BLaER1 treated with 17β-estradiol and CSF1 and Interleukin-3, amounts not matched to agents 10 nM and 100 nM (cell line): ENCODE measurements at regions not wholly inside any gene's neighbourhood (a gene's known extent, or its start where the extent isn't known, plus 50 kb on each side); places are given as distances from the start of the nearest gene placed in this dataset.

Experiments used
- H3K27ac ChIP-seq, 11 experiments: shearing (Covaris generic); formaldehyde crosslinking; 2 replicates each; pipeline ENCODE4 v1.8.1; 2022
- H3K27me3 ChIP-seq, 11 experiments: shearing (Covaris generic); formaldehyde crosslinking; 2 replicates each; pipeline ENCODE4 v1.8.1; 2022
- H3K36me3 ChIP-seq, 11 experiments: shearing (Covaris generic); formaldehyde crosslinking; 2 replicates each; pipeline ENCODE4 v1.8.1; 2022
- H3K4me1 ChIP-seq, 10 experiments: shearing (Covaris generic); formaldehyde crosslinking; 2 replicates each; pipeline ENCODE4 v1.8.1; 2022
- H3K4me2 ChIP-seq, 11 experiments: shearing (Covaris generic); formaldehyde crosslinking; 2 replicates each; pipeline ENCODE4 v1.8.1; 2022
- H3K4me3 ChIP-seq, 10 experiments: shearing (Covaris generic); formaldehyde crosslinking; 2 replicates each; pipeline ENCODE4 v1.8.1; 2022
- H3K9ac ChIP-seq, 11 experiments: shearing (Covaris generic); formaldehyde crosslinking; 2 replicates each; pipeline ENCODE4 v1.8.1; 2022
- H3K9me3 ChIP-seq, 11 experiments: shearing (Covaris generic); formaldehyde crosslinking; replicated peaks in 1 of 11; 2 replicates each; pipeline ENCODE4 v1.8.1; 2022
- H4K20me1 ChIP-seq, 11 experiments: shearing (Covaris generic); formaldehyde crosslinking; 2 replicates each; pipeline ENCODE4 v1.8.1; 2022
- Cebpa-rat ChIP-seq, 11 experiments: shearing (Covaris generic); IDR thresholded peaks; 2 replicates each; pipeline ENCODE4 v1.8.1; 2022

GRCh38 chr19:7418596-7418995 lies 69.9 kb downstream of the ARHGEF18 start:
- no peaks in the 10 kb centered on the region for H3K9me3 ChIP-seq
- no peaks in the 10 kb centered on the region for H3K27me3 ChIP-seq
- H4K20me1 ChIP-seq: peaks cover 75 to 100% (median 94%) of the 10 kb centered on the region in 11 experiments
- no peak overlapping the region for H3K27ac ChIP-seq
- no peak for TF ChIP-seq Cebpa-rat (IDR thresholded peaks at IDR 0.05)
- no peaks in the 10 kb centered on the region for H3K4me1 ChIP-seq
- no peak overlapping the region for H3K4me3 ChIP-seq
- H3K36me3 ChIP-seq: peaks cover 40 to 100% (median 80%) of the 10 kb centered on the region in 11 experiments
- H3K4me2 ChIP-seq: no peak overlapping the region
- H3K9ac ChIP-seq: no peak overlapping the region

DNA sequence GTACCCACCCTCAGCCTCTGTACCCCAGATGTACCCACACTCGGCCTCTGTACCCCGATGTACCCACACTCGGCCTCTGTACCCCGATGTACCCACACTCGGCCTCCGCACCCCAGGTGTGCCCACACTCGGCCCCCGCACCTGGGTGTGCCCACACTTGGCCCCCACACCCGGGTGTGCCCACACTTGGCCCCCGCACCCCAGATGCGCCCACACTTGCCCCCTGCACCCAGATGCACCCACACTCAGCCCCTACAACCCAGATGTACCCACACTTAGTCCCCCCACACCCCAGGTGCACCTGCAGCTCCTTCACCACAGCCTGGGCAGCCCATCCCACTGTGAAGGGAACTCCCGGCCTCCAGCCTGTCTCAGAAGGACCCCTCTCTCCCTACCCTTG lies 69.7 kb downstream of the PEX11G start:
- H3K36me3 ChIP-seq: peaks cover 45 to 100% (median 80%) of the 10 kb centered on the region in 11 experiments
- H3K9ac ChIP-seq: no peak overlapping the region
- no peaks in the 10 kb centered on the region for H3K27me3 ChIP-seq
- no peak overlapping the region for H3K4me2 ChIP-seq
- H3K4me3 ChIP-seq: no peak overlapping the region
- H3K27ac ChIP-seq: no peak overlapping the region
- peaks cover 70 to 100% (median 93%) of the 10 kb centered on the region in 11 experiments for H4K20me1 ChIP-seq
- H3K4me1 ChIP-seq: no peaks in the 10 kb centered on the region
- no peaks in the 10 kb centered on the region for H3K9me3 ChIP-seq
- no peak for TF ChIP-seq Cebpa-rat (IDR thresholded peaks at IDR 0.05)

- Histone ChIP-seq H3K36me3 (peaks cover 52 to 100% (median 84%) of the 10 kb centered on the region in 11 experiments), H3K9ac (no peak overlapping the region), H4K20me1 (peaks cover 65 to 98% (median 91%) of the 10 kb centered on the region in 11 experiments), H3K4me1 (no peaks in the 10 kb centered on the region), H3K4me2 (no peak overlapping the region), H3K27ac (no peak overlapping the region), H3K9me3 (no peaks in the 10 kb centered on the region), H3K4me3 (no peak overlapping the region), H3K27me3 (no peaks in the 10 kb centered on the region)
- no peak for TF ChIP-seq Cebpa-rat (IDR thresholded peaks at IDR 0.05)
Measured at GRCh38 chr19:7419777-7420439, 68.9 kb downstream of the PEX11G start.

GRCh38 chr19:7421941-7422744 lies 66.7 kb downstream of the PEX11G start:
- Histone ChIP-seq H3K4me1 (no peaks in the 10 kb centered on the region), H3K4me2 (no peak overlapping the region), H3K36me3 (peaks cover 66 to 100% (median 94%) of the 10 kb centered on the region in 11 experiments), H3K27me3 (no peaks in the 10 kb centered on the region), H3K4me3 (no peak overlapping the region), H3K9ac (no peak overlapping the region), H3K9me3 (no peaks in the 10 kb centered on the region), H4K20me1 (peaks cover 64 to 97% (median 85%) of the 10 kb centered on the region in 11 experiments), H3K27ac (no peak overlapping the region)
- TF ChIP-seq Cebpa-rat (IDR thresholded peaks at IDR 0.05): no peak
